Hepatocyte (in vitro differentiated cells): ENCODE measurements at regions not wholly inside any gene's neighbourhood (a gene's known extent, or its start where the extent isn't known, plus 50 kb on each side); places are given as distances from the start of the nearest gene placed in this dataset.

Experiments
- EZH2 ChIP-seq: fragments of 200-600 bp; sonication (generic); IDR thresholded peaks from 2 replicates; pipeline ENCODE4 v1.6.1; 2016; ENCODE audit warnings: antibody characterized with exemption, mild to moderate bottlenecking, borderline replicate concordance
- TF ChIP-seq, protein P1 (sequence below): fragments of 200-600 bp; sonication (generic); IDR thresholded peaks from 2 replicates; pipeline ENCODE4 v1.5.1; 2016; ENCODE audit warnings: antibody characterized with exemption, mild to moderate bottlenecking; ENCODE audit not compliant: poor library complexity

DNA sequence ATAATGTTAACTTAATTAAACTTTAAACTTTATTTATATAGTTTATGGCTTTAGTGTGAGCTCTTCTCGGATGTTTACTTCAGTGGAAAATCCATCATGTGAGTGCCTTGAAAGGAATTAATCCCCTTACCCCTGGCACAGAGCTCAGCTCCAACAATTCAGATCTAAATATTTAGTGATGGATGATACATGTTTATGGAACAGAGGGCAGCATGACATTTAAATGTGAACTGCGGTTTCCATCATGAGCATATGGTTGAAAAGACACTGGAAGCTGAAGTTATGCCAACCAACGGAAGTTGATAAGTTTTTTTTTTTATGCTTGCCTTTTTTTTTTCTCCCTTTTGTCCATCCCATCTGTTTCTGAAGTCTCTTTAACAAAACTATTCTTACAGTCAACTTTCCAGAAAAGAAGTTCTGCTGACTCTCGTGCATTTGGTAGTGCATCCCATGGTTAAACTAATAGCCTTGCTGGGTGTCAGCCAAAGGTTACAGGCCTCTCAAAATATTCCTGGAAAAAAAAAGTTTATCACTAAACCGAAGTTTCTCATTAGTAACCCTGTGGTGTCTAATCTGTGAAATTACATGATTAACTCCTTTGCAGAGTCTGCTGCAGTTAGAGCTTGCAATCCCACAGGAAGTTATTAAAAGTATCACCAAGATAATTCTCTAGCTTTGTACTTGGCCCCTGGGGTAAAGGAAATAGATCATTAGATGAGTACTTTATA lies 243.9 kb upstream of the TCF21 start:
- TF ChIP-seq, protein P1, sequence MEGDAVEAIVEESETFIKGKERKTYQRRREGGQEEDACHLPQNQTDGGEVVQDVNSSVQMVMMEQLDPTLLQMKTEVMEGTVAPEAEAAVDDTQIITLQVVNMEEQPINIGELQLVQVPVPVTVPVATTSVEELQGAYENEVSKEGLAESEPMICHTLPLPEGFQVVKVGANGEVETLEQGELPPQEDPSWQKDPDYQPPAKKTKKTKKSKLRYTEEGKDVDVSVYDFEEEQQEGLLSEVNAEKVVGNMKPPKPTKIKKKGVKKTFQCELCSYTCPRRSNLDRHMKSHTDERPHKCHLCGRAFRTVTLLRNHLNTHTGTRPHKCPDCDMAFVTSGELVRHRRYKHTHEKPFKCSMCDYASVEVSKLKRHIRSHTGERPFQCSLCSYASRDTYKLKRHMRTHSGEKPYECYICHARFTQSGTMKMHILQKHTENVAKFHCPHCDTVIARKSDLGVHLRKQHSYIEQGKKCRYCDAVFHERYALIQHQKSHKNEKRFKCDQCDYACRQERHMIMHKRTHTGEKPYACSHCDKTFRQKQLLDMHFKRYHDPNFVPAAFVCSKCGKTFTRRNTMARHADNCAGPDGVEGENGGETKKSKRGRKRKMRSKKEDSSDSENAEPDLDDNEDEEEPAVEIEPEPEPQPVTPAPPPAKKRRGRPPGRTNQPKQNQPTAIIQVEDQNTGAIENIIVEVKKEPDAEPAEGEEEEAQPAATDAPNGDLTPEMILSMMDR = no peak
- TF ChIP-seq EZH2 = no peak
